ENCODE measurements at regions not wholly inside any gene's neighbourhood (a gene's known extent, or its start where the extent isn't known, plus 50 kb on each side); places are given as distances from the start of the nearest gene placed in this dataset.

GRCh38 chr2:104448661-104449440 lies 405.1 kb upstream of the POU3F3 start:
- Mint-ChIP-seq H3K27ac (no peak overlapping the region), H3K36me3 (ENCODE audit: low read depth) (no peaks in the 10 kb centered on the region), H3K9me3 (peaks cover 15% of the 10 kb centered on the region), H3K27me3 (ENCODE audit: low read depth, poor library complexity) (peaks cover 6% of the 10 kb centered on the region), H3K4me3 (no peak overlapping the region), H3K4me1 (peaks cover 23% of the 10 kb centered on the region)
- no peak for DNase-seq
- TF ChIP-seq, protein P1, sequence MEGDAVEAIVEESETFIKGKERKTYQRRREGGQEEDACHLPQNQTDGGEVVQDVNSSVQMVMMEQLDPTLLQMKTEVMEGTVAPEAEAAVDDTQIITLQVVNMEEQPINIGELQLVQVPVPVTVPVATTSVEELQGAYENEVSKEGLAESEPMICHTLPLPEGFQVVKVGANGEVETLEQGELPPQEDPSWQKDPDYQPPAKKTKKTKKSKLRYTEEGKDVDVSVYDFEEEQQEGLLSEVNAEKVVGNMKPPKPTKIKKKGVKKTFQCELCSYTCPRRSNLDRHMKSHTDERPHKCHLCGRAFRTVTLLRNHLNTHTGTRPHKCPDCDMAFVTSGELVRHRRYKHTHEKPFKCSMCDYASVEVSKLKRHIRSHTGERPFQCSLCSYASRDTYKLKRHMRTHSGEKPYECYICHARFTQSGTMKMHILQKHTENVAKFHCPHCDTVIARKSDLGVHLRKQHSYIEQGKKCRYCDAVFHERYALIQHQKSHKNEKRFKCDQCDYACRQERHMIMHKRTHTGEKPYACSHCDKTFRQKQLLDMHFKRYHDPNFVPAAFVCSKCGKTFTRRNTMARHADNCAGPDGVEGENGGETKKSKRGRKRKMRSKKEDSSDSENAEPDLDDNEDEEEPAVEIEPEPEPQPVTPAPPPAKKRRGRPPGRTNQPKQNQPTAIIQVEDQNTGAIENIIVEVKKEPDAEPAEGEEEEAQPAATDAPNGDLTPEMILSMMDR (IDR thresholded peaks at IDR 0.05), result no peak

DNA sequence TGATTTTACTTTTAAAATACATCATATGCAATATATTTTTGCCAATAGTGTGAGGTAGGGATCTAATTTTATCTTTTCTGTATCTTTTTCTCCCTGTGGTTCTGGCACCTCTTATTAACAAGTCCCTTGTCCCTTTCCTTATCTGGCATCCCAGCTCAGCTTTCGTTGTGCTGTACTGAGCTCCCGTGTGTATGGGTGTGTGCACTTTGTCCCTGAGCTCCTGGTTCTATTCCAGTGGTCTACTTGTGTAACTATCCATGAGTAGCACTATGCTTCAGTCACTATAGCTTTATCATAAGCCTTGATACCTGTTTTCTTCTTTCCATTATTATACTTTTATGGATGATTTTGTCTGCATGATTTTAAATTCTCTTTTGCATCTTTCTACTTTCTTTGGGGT lies 401.4 kb upstream of the POU3F3 start:
- H3K27ac Mint-ChIP-seq, result no peak overlapping the region
- peaks cover 6% of the 10 kb centered on the region for H3K27me3 Mint-ChIP-seq (ENCODE audit: low read depth, poor library complexity)
- peaks cover 16% of the 10 kb centered on the region for H3K4me1 Mint-ChIP-seq
- TF ChIP-seq, protein P1 (IDR thresholded peaks at IDR 0.05), result no peak
- no peak for DNase-seq
- H3K4me3 Mint-ChIP-seq, result no peak overlapping the region
- H3K36me3 Mint-ChIP-seq (ENCODE audit: low read depth), result no peaks in the 10 kb centered on the region
- peaks cover 11% of the 10 kb centered on the region for H3K9me3 Mint-ChIP-seq

DNA sequence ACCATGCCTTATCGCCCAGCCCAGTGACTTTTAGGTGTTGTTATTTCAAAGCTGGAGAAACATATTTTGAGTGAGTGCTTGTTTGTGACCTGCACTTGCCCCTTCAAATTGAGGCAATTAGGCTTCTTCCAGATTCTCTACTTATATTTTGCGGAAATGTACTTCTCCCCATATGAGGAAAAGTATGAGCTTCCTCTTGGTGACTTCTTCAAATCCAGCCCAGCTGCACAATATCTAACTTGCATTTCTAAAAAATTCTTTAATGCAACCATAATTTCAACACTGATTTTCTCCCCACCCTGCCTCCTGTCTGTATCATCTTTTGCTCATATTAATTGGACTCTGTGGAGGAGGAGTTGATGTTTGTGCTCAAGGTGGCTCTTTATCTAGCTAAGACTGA lies 391.2 kb upstream of the POU3F3 start:
- H3K4me1 Mint-ChIP-seq, result no peaks in the 10 kb centered on the region
- no peaks in the 10 kb centered on the region for H3K36me3 Mint-ChIP-seq (ENCODE audit: low read depth)
- H3K27me3 Mint-ChIP-seq (ENCODE audit: low read depth, poor library complexity), result peaks cover 5% of the 10 kb centered on the region
- H3K9me3 Mint-ChIP-seq, result peaks cover 12% of the 10 kb centered on the region
- no peak overlapping the region for H3K27ac Mint-ChIP-seq
- DNase-seq, result no peak
- TF ChIP-seq, protein P1 (IDR thresholded peaks at IDR 0.05), result no peak
- H3K4me3 Mint-ChIP-seq, result no peak overlapping the region

- DNase-seq, result no peak
- peaks cover 11% of the 10 kb centered on the region for H3K4me1 Mint-ChIP-seq
- TF ChIP-seq, protein P1 (IDR thresholded peaks at IDR 0.05), result no peak
- H3K27me3 Mint-ChIP-seq (ENCODE audit: low read depth, poor library complexity), result peaks cover 5% of the 10 kb centered on the region
- H3K9me3 Mint-ChIP-seq, result peaks cover 12% of the 10 kb centered on the region
- H3K27ac Mint-ChIP-seq, result no peak overlapping the region
- H3K36me3 Mint-ChIP-seq (ENCODE audit: low read depth), result no peaks in the 10 kb centered on the region
- H3K4me3 Mint-ChIP-seq, result no peak overlapping the region
Observed at GRCh38 chr2:104465981-104466380, 387.9 kb upstream of the POU3F3 start.

DNA sequence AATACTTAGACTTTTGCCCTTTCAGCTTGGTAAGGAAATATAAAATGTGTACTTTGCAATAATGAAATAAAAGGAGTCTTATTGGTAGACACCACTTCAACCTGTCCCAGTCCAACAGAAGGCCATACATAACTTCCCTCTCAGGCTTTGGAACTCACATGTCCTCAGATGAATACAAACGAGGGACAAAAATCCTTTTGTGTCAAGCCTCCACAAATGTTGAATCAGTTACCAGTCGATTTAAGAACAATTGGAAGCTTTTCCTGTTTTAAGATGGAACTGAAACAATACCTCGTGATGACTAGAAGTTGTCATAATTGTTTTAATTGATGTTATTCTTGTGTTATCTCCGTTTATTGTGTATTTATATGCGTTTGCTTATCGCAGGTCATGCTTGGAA lies 385.1 kb upstream of the POU3F3 start:
- Mint-ChIP-seq H3K27ac (no peak overlapping the region), H3K9me3 (no peaks in the 10 kb centered on the region), H3K4me1 (peaks cover 17% of the 10 kb centered on the region), H3K4me3 (no peak overlapping the region), H3K36me3 (ENCODE audit: low read depth) (no peaks in the 10 kb centered on the region), H3K27me3 (ENCODE audit: low read depth, poor library complexity) (no peaks in the 10 kb centered on the region)
- TF ChIP-seq, protein P1 (IDR thresholded peaks at IDR 0.05), result no peak
- no peak for DNase-seq

- no peak for DNase-seq
- TF ChIP-seq, protein P1 (IDR thresholded peaks at IDR 0.05), result no peak
- H3K27ac Mint-ChIP-seq, result no peak overlapping the region
- peaks cover 33% of the 10 kb centered on the region for H3K4me1 Mint-ChIP-seq
- no peaks in the 10 kb centered on the region for H3K9me3 Mint-ChIP-seq
- no peaks in the 10 kb centered on the region for H3K36me3 Mint-ChIP-seq (ENCODE audit: low read depth)
- H3K27me3 Mint-ChIP-seq (ENCODE audit: low read depth, poor library complexity), result peaks cover 12% of the 10 kb centered on the region
- H3K4me3 Mint-ChIP-seq, result no peak overlapping the region
Observed at GRCh38 chr2:104472076-104472475, 381.8 kb upstream of the POU3F3 start.
